ENCODE measurements at regions not wholly inside any gene's neighbourhood (a gene's known extent, or its start where the extent isn't known, plus 50 kb on each side); places are given as distances from the start of the nearest gene placed in this dataset.
"Not testable (repeated sequence)": the region's sequence is repeated elsewhere in the genome, so short reads cannot be mapped to it uniquely, and the experiment has no call there.

DNA sequence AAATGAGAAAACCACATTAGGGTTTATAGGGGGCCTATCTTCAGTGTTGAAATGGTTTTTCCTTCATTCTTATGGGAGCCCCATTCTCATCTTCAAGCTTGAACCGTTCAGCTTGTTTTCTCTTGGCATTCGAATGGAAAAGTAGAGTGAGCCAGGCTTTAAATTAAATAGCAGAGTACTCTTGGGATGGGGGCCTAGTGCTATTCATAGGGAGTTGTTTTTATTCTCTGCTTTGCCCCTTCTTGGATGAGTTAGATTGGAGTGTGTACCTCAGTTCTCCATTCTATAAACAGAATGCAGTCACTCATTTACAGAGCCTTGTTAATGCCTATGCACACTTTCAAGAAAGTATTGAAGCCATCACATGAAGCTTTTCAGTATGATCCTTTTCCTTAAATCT lies 127.9 kb downstream of the FAM170A start:
- Histone ChIP-seq H3K79me2 (ENCODE audit: control insufficient read depth, insufficient read depth, low read length) (no peaks in the 10 kb centered on the region), H2AFZ (ENCODE audit: low read length) (no peak overlapping the region), H3K4me2 (ENCODE audit: extremely low read depth, insufficient read depth, low read length) (no peak overlapping the region), H3K9me3 (ENCODE audit: control insufficient read depth, insufficient read depth, low read depth, low read length) (no peaks in the 10 kb centered on the region), H3K27me3 (ENCODE audit: control insufficient read depth, insufficient read depth, low read length) (no peaks in the 10 kb centered on the region), H3K27ac (ENCODE audit: insufficient read depth, low read length) (no peak overlapping the region), H3K9ac (ENCODE audit: insufficient read depth, low read length) (no peak overlapping the region), H3K4me3 (replicated peaks in 1 of 4; ENCODE audit: control extremely low read depth in 1 of 4, insufficient read depth in 1 of 4, low read depth in 3 of 4, low read length in 4 of 4) (no peak overlapping the region), H3K4me1 (ENCODE audit: control insufficient read depth, extremely low read depth, insufficient read depth, low read length) (no peaks in the 10 kb centered on the region), H4K20me1 (ENCODE audit: control insufficient read depth, extremely low read depth, insufficient read depth, low read length) (no peaks in the 10 kb centered on the region), H3K36me3 (ENCODE audit: control insufficient read depth, insufficient read depth, low read length) (no peaks in the 10 kb centered on the region)
- no peak for DNase-seq (ENCODE audit: low read depth in 2 of 2)
- TF ChIP-seq CTCF (conservative IDR thresholded peaks at IDR 0.05 in 1 of 2, IDR thresholded peaks at IDR 0.05 in 1 of 2; ENCODE audit: low read depth in 1 of 2, low read length in 2 of 2) (no peak), EZH2 (IDR thresholded peaks at IDR 0.05; ENCODE audit: low read length, missing control alignments) (no peak)

GRCh38 chr5:119769695-119770693 lies 140.6 kb downstream of the FAM170A start:
- H3K4me3 ChIP-seq (replicated peaks in 1 of 4; ENCODE audit: control extremely low read depth in 1 of 4, insufficient read depth in 1 of 4, low read depth in 3 of 4, low read length in 4 of 4); H4K20me1 ChIP-seq (ENCODE audit: control insufficient read depth, extremely low read depth, insufficient read depth, low read length); H3K4me1 ChIP-seq (ENCODE audit: control insufficient read depth, extremely low read depth, insufficient read depth, low read length); H3K9me3 ChIP-seq (ENCODE audit: control insufficient read depth, insufficient read depth, low read depth, low read length); DNase-seq (ENCODE audit: low read depth in 2 of 2); H3K36me3 ChIP-seq (ENCODE audit: control insufficient read depth, insufficient read depth, low read length); H3K79me2 ChIP-seq (ENCODE audit: control insufficient read depth, insufficient read depth, low read length); H2AFZ ChIP-seq (ENCODE audit: low read length); H3K27me3 ChIP-seq (ENCODE audit: control insufficient read depth, insufficient read depth, low read length); H3K9ac ChIP-seq (ENCODE audit: insufficient read depth, low read length); H3K4me2 ChIP-seq (ENCODE audit: extremely low read depth, insufficient read depth, low read length); H3K27ac ChIP-seq (ENCODE audit: insufficient read depth, low read length): not testable (repeated sequence)

DNA sequence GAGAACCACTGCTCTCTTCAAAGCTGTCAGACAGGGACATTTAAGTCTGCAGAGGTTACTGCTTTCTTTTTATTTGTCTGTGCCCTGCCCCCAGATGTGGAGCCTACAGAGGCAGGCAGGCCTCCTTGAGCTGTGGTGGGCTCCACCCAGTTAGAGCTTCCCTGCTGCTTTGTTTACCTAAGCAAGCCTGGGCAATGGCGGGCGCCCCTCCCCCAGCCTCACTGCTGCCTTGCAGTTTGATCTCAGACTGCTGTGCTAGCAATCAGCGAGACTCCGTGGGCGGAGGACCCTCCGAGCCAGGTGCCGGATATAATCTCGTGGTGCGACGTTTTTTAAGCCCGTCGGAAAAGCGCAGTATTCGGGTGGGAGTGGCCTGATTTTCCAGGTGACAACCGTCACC lies 150.8 kb downstream of the FAM170A start:
- H4K20me1 ChIP-seq (ENCODE audit: control insufficient read depth, extremely low read depth, insufficient read depth, low read length); H3K36me3 ChIP-seq (ENCODE audit: control insufficient read depth, insufficient read depth, low read length); H3K27ac ChIP-seq (ENCODE audit: insufficient read depth, low read length); DNase-seq (ENCODE audit: low read depth in 2 of 2); H3K4me2 ChIP-seq (ENCODE audit: extremely low read depth, insufficient read depth, low read length); H3K27me3 ChIP-seq (ENCODE audit: control insufficient read depth, insufficient read depth, low read length); H3K79me2 ChIP-seq (ENCODE audit: control insufficient read depth, insufficient read depth, low read length); H3K4me1 ChIP-seq (ENCODE audit: control insufficient read depth, extremely low read depth, insufficient read depth, low read length); H3K4me3 ChIP-seq (replicated peaks in 1 of 4; ENCODE audit: control extremely low read depth in 1 of 4, insufficient read depth in 1 of 4, low read depth in 3 of 4, low read length in 4 of 4); H3K9ac ChIP-seq (ENCODE audit: insufficient read depth, low read length); H2AFZ ChIP-seq (ENCODE audit: low read length); H3K9me3 ChIP-seq (ENCODE audit: control insufficient read depth, insufficient read depth, low read depth, low read length): not testable (repeated sequence)

DNA sequence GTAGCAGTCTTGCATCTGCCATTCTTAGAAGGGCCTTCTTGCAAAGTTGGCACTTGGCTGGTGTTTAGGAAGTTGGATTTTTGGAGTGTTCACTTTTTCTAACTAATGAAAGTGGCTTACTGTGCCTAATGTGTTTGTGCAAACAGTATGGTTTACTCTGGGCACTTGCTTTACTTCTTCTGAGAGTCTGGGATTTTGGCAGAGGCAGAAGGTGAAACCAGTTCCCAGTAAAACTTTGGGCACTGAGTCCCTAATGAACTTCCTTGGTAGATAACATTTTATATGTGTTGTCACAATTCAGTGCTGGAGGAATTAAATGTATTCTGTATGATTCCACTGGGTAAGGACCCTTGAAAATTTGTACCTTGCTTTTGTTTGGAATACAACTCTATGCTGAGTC lies 155.7 kb downstream of the FAM170A start:
- DNase-seq (ENCODE audit: low read depth in 2 of 2): no peak
- no peak overlapping the region for H3K27ac ChIP-seq (ENCODE audit: insufficient read depth, low read length)
- no peak for TF ChIP-seq CTCF (conservative IDR thresholded peaks at IDR 0.05 in 1 of 2, IDR thresholded peaks at IDR 0.05 in 1 of 2; ENCODE audit: low read depth in 1 of 2, low read length in 2 of 2)
- TF ChIP-seq EZH2 (IDR thresholded peaks at IDR 0.05; ENCODE audit: low read length, missing control alignments): no peak
- H4K20me1 ChIP-seq (ENCODE audit: control insufficient read depth, extremely low read depth, insufficient read depth, low read length): no peaks in the 10 kb centered on the region
- H3K4me1 ChIP-seq (ENCODE audit: control insufficient read depth, extremely low read depth, insufficient read depth, low read length): no peaks in the 10 kb centered on the region
- H3K9me3 ChIP-seq (ENCODE audit: control insufficient read depth, insufficient read depth, low read depth, low read length): no peaks in the 10 kb centered on the region
- no peak overlapping the region for H3K4me2 ChIP-seq (ENCODE audit: extremely low read depth, insufficient read depth, low read length)
- no peaks in the 10 kb centered on the region for H3K27me3 ChIP-seq (ENCODE audit: control insufficient read depth, insufficient read depth, low read length)
- H2AFZ ChIP-seq (ENCODE audit: low read length): no peak overlapping the region
- no peaks in the 10 kb centered on the region for H3K79me2 ChIP-seq (ENCODE audit: control insufficient read depth, insufficient read depth, low read length)
- no peaks in the 10 kb centered on the region for H3K36me3 ChIP-seq (ENCODE audit: control insufficient read depth, insufficient read depth, low read length)
- no peak overlapping the region for H3K9ac ChIP-seq (ENCODE audit: insufficient read depth, low read length)
- H3K4me3 ChIP-seq (replicated peaks in 1 of 4; ENCODE audit: control extremely low read depth in 1 of 4, insufficient read depth in 1 of 4, low read depth in 3 of 4, low read length in 4 of 4): no peak overlapping the region
